GM19452 (cell line): ENCODE measurements at regions not wholly inside any gene's neighbourhood (a gene's known extent, or its start where the extent isn't known, plus 50 kb on each side); places are given as distances from the start of the nearest gene placed in this dataset.

Experiments
- ATAC-seq: cut with Tn5 transposase; IDR thresholded peaks from one replicate; pipeline ENCODE4 v1.9.1; 2021; ENCODE audit not compliant: unreplicated experiment

DNA sequence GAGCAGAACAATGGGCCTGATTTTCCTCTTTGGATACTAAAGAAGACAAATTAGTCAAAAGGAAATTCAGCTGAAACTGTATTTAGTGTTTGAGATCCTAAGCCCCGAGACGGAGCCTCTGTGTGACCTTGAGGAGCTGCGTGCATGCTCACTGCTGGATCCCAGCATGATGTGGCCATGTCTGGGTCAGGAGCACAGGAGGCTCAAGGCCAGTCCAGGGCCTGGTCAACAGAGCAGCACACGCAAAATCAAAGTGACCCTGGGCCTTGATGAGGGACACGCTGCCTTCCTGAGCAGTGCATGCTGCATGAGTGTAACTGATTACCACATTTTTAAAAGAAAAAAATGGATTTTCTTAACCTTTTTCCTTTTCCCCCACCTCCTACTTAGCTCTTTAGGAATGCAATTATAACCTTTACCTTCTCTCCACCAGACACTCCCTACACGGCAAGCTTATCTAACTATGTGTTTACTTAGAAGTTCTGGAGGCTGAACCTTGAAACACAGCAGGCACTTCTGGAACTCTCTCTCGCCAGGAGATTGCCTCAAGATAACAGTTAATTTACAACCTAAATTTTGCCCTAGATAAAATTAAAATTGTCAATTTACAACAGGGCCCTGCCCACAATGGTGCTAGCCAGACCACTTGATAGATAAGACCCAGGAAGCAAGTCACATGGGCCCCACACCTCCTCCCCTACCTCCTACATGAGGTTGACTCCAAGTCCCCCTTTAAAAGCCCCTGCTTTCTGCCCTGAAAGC is 144.6 kb downstream of the LRIG2 start:
- no peak for ATAC-seq

DNA sequence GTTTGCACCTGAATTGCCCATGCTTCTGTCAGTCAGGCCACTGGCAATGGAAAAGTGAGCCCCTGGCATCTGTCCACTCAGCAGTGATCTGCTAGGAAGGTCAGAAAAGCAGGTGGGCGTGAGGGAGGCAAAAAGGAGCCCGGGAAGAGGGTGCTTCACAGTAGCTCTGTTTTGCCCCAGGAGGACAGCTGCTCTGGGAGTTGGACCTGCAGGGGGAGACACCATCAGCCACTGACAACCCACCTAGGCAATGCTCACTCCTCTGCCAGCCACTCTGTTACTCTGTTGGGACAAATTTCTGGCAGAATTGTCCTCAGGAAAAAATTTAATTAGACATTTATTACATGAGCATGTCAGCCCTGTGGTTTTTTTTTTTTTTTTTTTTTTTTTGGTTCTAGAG is 146.4 kb downstream of the LRIG2 start:
- no peak for ATAC-seq

GRCh38 chr1:113219828-113220227 is 146.8 kb downstream of the LRIG2 start:
- no peak for ATAC-seq

DNA sequence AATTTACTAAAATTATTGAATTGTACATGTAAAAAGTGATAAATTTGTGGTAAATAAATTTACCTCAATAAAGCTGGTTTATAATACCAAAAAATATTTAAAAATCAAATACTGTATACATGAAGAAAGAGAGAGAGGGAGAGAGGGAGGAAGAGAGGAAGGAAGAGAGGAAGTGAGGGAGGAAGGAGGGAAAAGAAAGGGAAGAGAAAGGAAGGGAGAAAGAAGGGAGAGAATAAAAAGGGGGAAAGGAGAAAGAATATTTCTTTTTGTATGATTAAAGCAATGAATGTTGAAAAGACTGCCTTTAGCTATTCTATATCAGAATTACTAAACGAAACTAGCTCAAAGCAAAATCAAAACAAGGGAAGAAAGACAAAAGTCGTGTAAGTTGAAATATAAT is 150.0 kb downstream of the LRIG2 start:
- ATAC-seq, result no peak

DNA sequence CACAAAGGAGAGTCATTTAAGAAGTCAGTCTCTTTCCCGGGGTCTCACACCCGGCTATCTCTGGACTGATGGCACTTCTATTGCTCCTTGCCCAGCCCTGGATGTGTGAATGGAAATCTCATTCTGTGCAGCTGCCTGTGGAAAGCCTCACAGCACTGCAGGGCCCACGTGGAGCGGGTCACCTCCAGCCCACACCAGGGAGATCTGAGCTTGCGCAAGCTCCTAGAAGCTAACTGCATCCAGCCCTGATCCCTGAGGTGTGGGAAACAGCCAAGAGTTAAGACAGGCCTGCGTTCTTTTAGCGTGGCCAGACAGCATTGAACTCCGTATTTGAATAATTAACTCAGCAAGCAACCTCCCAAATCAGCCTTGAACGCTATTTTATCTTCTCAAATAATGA is 150.5 kb downstream of the LRIG2 start:
- no peak for ATAC-seq

DNA sequence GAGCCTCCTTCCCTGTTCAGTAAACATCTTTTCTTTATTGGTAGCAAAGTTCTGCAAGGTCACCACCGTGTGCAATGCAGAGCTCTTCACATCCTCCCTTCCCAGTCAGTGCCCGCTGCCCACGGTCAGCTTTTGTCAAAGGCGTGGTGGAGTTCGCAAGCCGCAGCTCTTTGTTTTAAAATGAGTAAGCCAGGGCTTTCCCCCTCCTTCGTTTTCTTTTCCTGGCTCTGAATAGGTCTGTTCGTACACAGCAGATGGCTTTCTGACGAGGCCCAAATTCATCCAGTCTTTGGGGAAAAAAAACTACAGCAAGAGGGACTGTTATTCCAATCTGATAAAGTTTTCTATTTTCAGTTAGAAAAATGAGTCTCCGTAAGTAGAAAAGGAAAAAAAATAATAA is 153.2 kb downstream of the LRIG2 start:
- ATAC-seq, result no peak

DNA sequence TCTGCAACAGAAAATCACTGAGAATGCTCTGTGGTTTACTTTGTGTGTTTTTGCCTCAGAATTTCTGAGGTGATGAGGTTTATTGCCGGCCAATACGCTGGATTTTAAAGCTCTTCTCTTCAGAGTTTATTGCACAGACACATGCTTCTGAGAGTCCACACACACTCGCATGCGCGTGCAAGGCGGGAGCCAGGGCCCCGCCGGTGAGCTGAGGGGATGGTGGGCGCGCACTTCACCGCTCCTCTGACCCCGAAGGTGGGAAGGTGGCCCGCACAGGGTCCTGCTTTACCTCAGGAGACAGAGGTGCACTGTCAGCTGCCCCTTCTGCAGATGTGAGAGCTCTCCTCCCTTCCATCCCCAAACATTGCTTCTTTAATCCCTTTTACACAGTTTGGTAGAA is 158.4 kb upstream of the MAGI3 start:
- no peak for ATAC-seq

GRCh38 chr1:113233441-113233840 is 156.9 kb upstream of the MAGI3 start:
- ATAC-seq, result no peak

DNA sequence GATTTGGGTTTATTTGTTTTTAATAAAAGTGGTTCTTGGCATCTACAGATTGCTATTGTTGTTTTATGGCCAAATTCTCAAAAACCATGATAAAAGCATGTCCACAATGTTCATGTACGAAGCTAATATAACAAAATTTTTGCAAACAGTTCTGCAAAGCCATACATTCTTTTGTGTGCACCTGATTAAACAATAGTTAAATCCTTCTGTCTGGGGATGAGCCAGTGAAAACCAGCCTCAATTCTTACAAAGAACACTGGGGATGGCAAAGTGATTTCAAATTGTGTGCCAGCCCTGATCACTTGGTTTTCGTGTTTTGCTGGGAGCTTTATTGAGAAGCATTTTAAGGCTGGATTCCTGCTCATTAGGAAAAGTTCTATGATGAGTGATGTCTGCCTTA is 149.1 kb upstream of the MAGI3 start:
- no peak for ATAC-seq

GRCh38 chr1:113242481-113242880 is 147.8 kb upstream of the MAGI3 start:
- no peak for ATAC-seq

GRCh38 chr1:113243529-113243928 is 146.8 kb upstream of the MAGI3 start:
- ATAC-seq, result no peak

DNA sequence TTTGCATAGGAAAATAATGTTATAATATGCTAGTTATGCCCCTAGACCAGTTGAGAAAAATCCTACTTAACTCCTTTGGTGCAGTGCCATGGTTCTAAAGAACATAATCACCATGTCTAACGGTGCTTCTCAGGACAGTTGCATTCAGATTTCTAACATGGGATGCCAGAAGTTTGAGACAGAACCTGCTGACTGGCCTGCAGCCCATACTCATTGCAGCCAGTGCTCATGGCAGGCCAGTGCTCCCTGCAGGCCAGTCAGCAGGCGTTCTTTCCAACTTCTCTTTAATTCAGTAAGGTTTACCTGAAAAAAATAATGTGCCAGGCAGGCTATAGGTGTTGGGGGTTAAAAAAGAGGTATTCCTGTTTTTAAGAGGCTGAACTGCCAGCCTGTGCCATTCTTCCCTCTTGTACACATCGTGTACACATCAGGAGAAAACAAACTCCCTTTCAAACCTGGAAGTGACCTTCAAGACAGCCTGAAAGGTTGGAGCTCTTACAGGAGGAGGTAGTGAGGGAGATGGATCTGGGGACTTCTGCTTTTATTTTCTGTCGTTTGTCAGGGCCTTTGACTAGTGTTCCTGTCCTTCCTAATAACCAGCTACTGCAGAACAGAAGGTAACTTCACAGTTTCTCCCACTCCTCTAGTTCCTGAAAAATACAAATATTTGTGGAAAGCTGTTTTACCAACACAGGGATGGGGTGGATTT is 146.0 kb upstream of the MAGI3 start:
- no peak for ATAC-seq

- ATAC-seq, result no peak
These were observed 145.1 kb upstream of the MAGI3 start for GRCh38 chr1:113245252-113245651.

GRCh38 chr1:113246929-113247328 is 143.4 kb upstream of the MAGI3 start:
- ATAC-seq, result no peak

DNA sequence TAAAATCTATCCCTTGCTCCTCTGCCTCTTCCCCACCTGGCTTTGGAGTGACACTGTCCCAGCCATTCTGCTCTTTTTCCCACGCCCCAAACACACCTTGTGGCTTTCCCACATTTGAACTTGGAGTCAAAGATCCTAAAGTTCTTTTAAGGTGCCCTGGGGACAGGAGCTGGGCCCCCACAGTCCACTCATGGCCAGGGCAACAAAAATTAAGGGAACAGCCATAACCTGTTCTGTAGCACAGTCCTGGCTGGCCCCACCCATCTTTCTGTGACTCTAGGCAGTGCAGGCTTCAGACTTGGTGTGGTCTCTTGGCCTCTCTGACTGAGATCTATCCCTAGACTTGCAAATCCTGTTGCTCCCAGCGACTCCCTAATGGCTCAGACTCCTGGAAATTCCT is 143.0 kb upstream of the MAGI3 start:
- no peak for ATAC-seq

DNA sequence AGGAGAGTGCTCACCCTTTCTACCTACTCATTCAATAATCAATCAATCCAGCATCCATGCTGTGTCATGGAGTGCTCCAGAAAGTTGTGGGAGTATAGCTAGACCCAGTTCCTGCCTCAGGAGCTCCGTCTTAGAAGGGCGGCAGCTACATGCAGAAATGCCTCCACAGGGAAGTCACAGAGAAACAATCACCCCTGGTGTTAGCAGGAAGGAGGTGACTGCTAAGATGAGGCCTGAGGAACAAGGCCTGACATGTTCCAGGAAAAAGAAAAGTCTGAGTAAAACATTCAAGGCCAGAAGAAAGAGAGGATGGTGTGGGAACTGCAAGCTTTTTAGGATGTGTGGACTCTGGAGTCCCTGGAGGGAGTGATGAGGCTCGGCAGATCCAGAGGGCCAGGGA is 142.5 kb upstream of the MAGI3 start:
- no peak for ATAC-seq

DNA sequence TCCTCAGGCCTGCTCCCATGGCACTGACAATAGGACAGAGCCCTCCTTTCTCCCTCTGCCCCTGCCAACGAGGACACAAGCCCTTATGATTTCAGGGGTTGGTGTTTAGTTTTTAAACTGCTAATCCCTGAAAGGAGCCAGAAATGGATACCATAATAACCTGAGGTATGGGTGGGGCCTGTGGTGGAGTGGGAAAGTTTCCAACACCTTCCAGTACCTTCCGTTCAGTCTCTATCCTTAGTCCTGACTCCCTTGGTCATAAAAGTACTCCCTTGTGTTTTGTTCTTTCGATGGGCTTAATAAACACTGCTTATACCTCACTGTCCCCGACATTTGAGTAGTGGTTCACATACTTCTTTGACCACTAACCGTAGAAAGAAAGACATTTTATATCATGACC is 141.8 kb upstream of the MAGI3 start:
- ATAC-seq, result no peak

DNA sequence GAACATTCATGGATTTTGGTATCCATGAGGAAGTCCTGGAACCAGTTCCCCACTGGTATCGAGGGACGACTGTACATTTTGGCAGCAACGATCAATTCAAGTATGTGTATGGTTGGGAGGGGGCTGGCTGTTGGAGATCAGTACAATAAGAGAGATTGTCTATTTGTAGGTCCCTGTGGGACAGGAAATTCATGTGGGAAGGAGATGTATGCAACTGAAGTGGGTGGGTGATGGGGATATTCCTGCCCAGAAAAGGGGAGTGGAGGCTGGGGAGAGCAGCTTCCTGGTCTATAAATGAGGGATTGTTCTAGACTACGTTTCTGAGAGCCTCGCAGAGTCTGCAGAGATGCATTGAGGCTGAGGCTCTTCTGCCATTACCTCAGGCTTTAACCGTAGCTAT is 140.2 kb upstream of the MAGI3 start:
- ATAC-seq, result no peak

- ATAC-seq, result no peak
These were observed 138.1 kb upstream of the MAGI3 start for GRCh38 chr1:113252166-113252565.

DNA sequence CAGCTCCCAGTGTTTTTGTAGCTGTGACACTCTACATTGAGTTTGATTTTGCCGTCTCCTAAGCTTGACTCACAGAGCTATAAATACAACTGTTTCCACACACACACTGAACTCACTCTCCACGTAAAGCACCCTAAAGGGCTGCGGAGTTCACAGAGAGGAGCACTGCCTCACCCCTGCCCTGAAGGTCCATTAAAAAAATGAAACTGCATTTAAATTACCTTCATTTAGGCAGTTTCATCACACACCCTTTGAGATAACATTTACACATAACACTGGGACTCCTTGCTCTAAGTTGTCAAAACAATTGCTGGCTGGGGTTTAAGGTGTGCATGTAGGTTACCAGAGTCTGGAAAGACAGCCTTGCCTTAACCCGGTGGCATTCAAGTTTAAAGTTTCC is 137.1 kb upstream of the MAGI3 start:
- ATAC-seq, result no peak

GRCh38 chr1:113253590-113253989 is 136.7 kb upstream of the MAGI3 start:
- ATAC-seq, result no peak

DNA sequence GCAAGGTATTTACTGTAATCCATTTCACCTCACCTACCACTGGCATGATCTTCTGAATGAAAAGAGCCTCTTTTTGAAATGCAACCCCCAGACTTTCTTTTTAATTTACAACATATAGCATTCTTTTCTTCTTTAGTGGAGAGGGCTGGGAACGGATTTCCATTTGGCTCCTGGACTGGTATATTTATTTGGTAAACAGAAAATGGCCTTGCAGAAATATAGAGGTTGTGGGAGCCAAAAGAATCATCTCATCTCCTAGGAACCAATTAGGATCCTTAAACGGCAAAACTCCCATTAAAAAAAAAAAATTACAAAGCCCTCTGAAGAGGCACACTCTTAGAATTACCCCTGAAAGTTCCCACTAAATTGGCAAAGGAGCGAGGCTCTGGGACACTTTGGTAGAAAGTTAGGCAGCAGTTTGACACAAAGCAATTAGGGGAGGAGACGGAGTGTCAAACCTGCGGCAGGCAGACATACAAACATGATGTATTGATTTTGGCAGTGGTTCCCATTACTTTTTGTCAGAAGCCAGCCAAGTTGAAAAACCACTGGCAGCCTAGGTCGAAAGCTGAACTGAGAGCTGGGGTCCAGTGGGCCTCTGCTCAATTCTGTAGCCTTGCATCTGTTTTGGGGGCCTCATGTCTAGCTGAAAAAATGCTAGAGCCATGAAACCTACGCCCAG is 135.1 kb upstream of the MAGI3 start:
- ATAC-seq, result no peak
